PC-9 (cell line): ENCODE measurements at regions not wholly inside any gene's neighbourhood (a gene's known extent, or its start where the extent isn't known, plus 50 kb on each side); places are given as distances from the start of the nearest gene placed in this dataset.

Source experiments
- CTCF ChIP-seq: fragments of 200-600 bp; sonication (generic); conservative IDR thresholded peaks from 2 replicates; pipeline ENCODE4 v1.6.1; 2017; ENCODE audit warnings: mixed run types, antibody characterized with exemption, mild to moderate bottlenecking, moderate library complexity
- EZH2 ChIP-seq: fragments of 200-600 bp; sonication (generic); IDR thresholded peaks from 2 replicates; pipeline ENCODE4 v1.8.0; 2017; ENCODE audit warnings: antibody characterized with exemption, low read depth

GRCh38 chr15:46146915-46147314, 512.1 kb downstream of the SQOR start:
- no peak for TF ChIP-seq CTCF
- no peak for TF ChIP-seq EZH2
